RWPE2 (cell line): ENCODE measurements at regions not wholly inside any gene's neighbourhood (a gene's known extent, or its start where the extent isn't known, plus 50 kb on each side); places are given as distances from the start of the nearest gene placed in this dataset.

Experiments
- ATAC-seq: fragments of 200-7000 bp; cut with Tn5 transposase; 3 replicates; pipeline ENCODE4 v1.9.1; 2021; ENCODE audit warnings: low read depth
- DNase-seq: peaks from one replicate; pipeline ENCODE4 v3.0.0-alpha.2; 2020; ENCODE audit warnings: low spot score
- H3K27ac ChIP-seq: fragments of 450-650 bp; 2 replicates; pipeline ENCODE4 v1.5.1; 2017; ENCODE audit warnings: mild to moderate bottlenecking; ENCODE audit not compliant: poor library complexity, severe bottlenecking
- H3K27me3 ChIP-seq: fragments of 250-450 bp; sonication (Bioruptor Pico); 2 replicates; pipeline ENCODE4 v1.5.1; 2021; ENCODE audit warnings: mild to moderate bottlenecking, moderate library complexity; ENCODE audit not compliant: insufficient read depth, poor library complexity, severe bottlenecking
- H3K36me3 ChIP-seq: fragments of 250-450 bp; sonication (Bioruptor Pico); 2 replicates; pipeline ENCODE4 v1.5.1; 2020; ENCODE audit warnings: low read depth, mild to moderate bottlenecking, moderate library complexity
- H3K4me1 ChIP-seq: fragments of 250-450 bp; sonication (Bioruptor Pico); 2 replicates; pipeline ENCODE4 v1.5.1; 2021; ENCODE audit warnings: mild to moderate bottlenecking, moderate library complexity; ENCODE audit not compliant: insufficient read depth, poor library complexity, severe bottlenecking
- H3K4me3 ChIP-seq: fragments of 250-450 bp; sonication (Bioruptor Pico); 2 replicates; pipeline ENCODE4 v1.5.1; 2021; ENCODE audit warnings: mild to moderate bottlenecking, moderate library complexity; ENCODE audit not compliant: severe bottlenecking
- H3K9me3 ChIP-seq: fragments of 250-450 bp; sonication (Bioruptor Pico); 2 replicates; pipeline ENCODE4 v1.5.1; 2021; ENCODE audit warnings: mild to moderate bottlenecking, moderate library complexity; ENCODE audit not compliant: severe bottlenecking
- CTCF ChIP-seq: fragments of 450-650 bp; IDR thresholded peaks from one replicate; pipeline ENCODE4 v1.5.1; 2017; ENCODE audit warnings: mild to moderate bottlenecking, moderate library complexity; ENCODE audit not compliant: poor library complexity, severe bottlenecking

- no peak for DNase-seq
- Histone ChIP-seq H3K9me3 (no peaks in the 10 kb centered on the region), H3K4me1 (no peaks in the 10 kb centered on the region), H3K4me3 (no peak overlapping the region), H3K36me3 (no peaks in the 10 kb centered on the region), H3K27ac (no peak overlapping the region), H3K27me3 (no peaks in the 10 kb centered on the region)
- TF ChIP-seq CTCF, result no peak
- no peak for ATAC-seq
Measured at GRCh38 chr1:81463936-81464837, 336.5 kb upstream of the ADGRL2 start.

GRCh38 chr1:81459043-81459442 lies 341.7 kb upstream of the ADGRL2 start:
- DNase-seq, result no peak
- Histone ChIP-seq H3K27ac (no peak overlapping the region), H3K36me3 (no peaks in the 10 kb centered on the region), H3K9me3 (no peaks in the 10 kb centered on the region), H3K27me3 (no peaks in the 10 kb centered on the region), H3K4me1 (no peaks in the 10 kb centered on the region), H3K4me3 (no peak overlapping the region)
- no peak for ATAC-seq
- no peak for TF ChIP-seq CTCF

GRCh38 chr1:81458186-81458585 lies 342.5 kb upstream of the ADGRL2 start:
- Histone ChIP-seq H3K4me3 (no peak overlapping the region), H3K9me3 (no peaks in the 10 kb centered on the region), H3K36me3 (no peaks in the 10 kb centered on the region), H3K4me1 (no peaks in the 10 kb centered on the region), H3K27me3 (no peaks in the 10 kb centered on the region), H3K27ac (no peak overlapping the region)
- TF ChIP-seq CTCF, result no peak
- ATAC-seq (no peak), DNase-seq (no peak)

GRCh38 chr1:81455481-81455880 lies 345.3 kb upstream of the ADGRL2 start:
- H3K9me3 ChIP-seq, result no peaks in the 10 kb centered on the region
- no peak for TF ChIP-seq CTCF
- H3K36me3 ChIP-seq, result no peaks in the 10 kb centered on the region
- H3K27ac ChIP-seq, result no peak overlapping the region
- H3K4me1 ChIP-seq, result no peaks in the 10 kb centered on the region
- H3K27me3 ChIP-seq, result no peaks in the 10 kb centered on the region
- no peak for DNase-seq
- no peak overlapping the region for H3K4me3 ChIP-seq
- ATAC-seq, result no peak

GRCh38 chr1:81453971-81454370 lies 346.8 kb upstream of the ADGRL2 start:
- no peaks in the 10 kb centered on the region for H3K4me1 ChIP-seq
- no peak overlapping the region for H3K4me3 ChIP-seq
- no peak overlapping the region for H3K27ac ChIP-seq
- TF ChIP-seq CTCF, result no peak
- ATAC-seq (no peak), DNase-seq (no peak)
- H3K9me3 ChIP-seq, result no peaks in the 10 kb centered on the region
- no peaks in the 10 kb centered on the region for H3K27me3 ChIP-seq
- no peaks in the 10 kb centered on the region for H3K36me3 ChIP-seq
